HK-2 (cell line): ENCODE measurements at regions not wholly inside any gene's neighbourhood (a gene's known extent, or its start where the extent isn't known, plus 50 kb on each side); places are given as distances from the start of the nearest gene placed in this dataset.
A peak's percentile ranks its signal among the peaks of the same experiment; 100 is the strongest.
"Not testable (repeated sequence)": the region's sequence is repeated elsewhere in the genome, so short reads cannot be mapped to it uniquely, and the experiment has no call there.

Source experiments
- DNase-seq: peaks from one replicate; pipeline ENCODE4 v3.0.0-alpha.2; 2018; ENCODE audit not compliant: unreplicated experiment

GRCh38 chr18:46179306-46179705 is 75.1 kb downstream of the HAUS1 start:
- no peak for DNase-seq

GRCh38 chr18:46182633-46183358 is 78.6 kb downstream of the HAUS1 start:
- DNase-seq, result no peak

- not testable (repeated sequence) for DNase-seq
These were observed 80.1 kb downstream of the HAUS1 start for GRCh38 chr18:46184296-46184695.

- DNase-seq, result no peak
These were observed 80.5 kb downstream of the HAUS1 start for GRCh38 chr18:46184727-46185126.

GRCh38 chr18:46190667-46191066 is 86.5 kb downstream of the HAUS1 start:
- DNase-seq, result no peak

GRCh38 chr18:46196627-46197243 is 92.5 kb downstream of the HAUS1 start:
- no peak for DNase-seq

GRCh38 chr18:46199515-46200147 is 95.4 kb downstream of the HAUS1 start:
- no peak for DNase-seq

- DNase-seq, result not testable (repeated sequence)
These were observed 96.2 kb downstream of the HAUS1 start for GRCh38 chr18:46200178-46201055.

- DNase-seq, result no peak
These were observed 100.0 kb downstream of the HAUS1 start for GRCh38 chr18:46204143-46204542.

- DNase-seq, result no peak
These were observed 103.8 kb downstream of the HAUS1 start for GRCh38 chr18:46207985-46208384.

GRCh38 chr18:46209161-46209560 is 105.0 kb downstream of the HAUS1 start:
- DNase-seq, result no peak

- no peak for DNase-seq
These were observed 107.6 kb downstream of the HAUS1 start for GRCh38 chr18:46211816-46212215.

- no peak for DNase-seq
These were observed 108.2 kb downstream of the HAUS1 start for GRCh38 chr18:46212398-46212797.

- no peak for DNase-seq
These were observed 109.1 kb downstream of the HAUS1 start for GRCh38 chr18:46213295-46213694.

- DNase-seq, result no peak
These were observed 110.2 kb downstream of the HAUS1 start for GRCh38 chr18:46214435-46214834.

GRCh38 chr18:46215902-46216723 is 111.9 kb downstream of the HAUS1 start:
- no peak for DNase-seq

- DNase-seq, result peak; percentile 26
These were observed 115.9 kb downstream of the HAUS1 start for GRCh38 chr18:46220116-46220515.

GRCh38 chr18:46222093-46222492 is 117.9 kb downstream of the HAUS1 start:
- DNase-seq, result no peak

- no peak for DNase-seq
These were observed 118.7 kb downstream of the HAUS1 start for GRCh38 chr18:46222710-46223360.

- DNase-seq, result no peak
These were observed 120.1 kb downstream of the HAUS1 start for GRCh38 chr18:46224181-46224775.
